H1 (cell line): ENCODE measurements at regions not wholly inside any gene's neighbourhood (a gene's known extent, or its start where the extent isn't known, plus 50 kb on each side); places are given as distances from the start of the nearest gene placed in this dataset.

ENCODE experiments used
- CTCF ChIA-PET: fragments of 300-600 bp; sonication (Branson Sonifier 250); formaldehyde crosslinking; loops from one replicate; lab custom pipeline; 2021; ENCODE audit not compliant: partially characterized antibody; lab: Charles Lee
- POLR2A ChIA-PET: fragments of 300-600 bp; sonication (Branson Sonifier 250); formaldehyde crosslinking; loops from one replicate; lab custom pipeline; 2021; ENCODE audit warnings: inconsistent platforms; ENCODE audit not compliant: partially characterized antibody; lab: Charles Lee
- DNase-seq, 2 experiments: peaks; one replicate each; pipeline versions ENCODE4 v3.0.0 to v3.0.0-alpha.2; 2010 to 2022; ENCODE audit warnings: low spot score in 2 of 2, low read depth in 1 of 2, mixed read lengths in 1 of 2
- FAIRE-seq: peaks from 2 replicates; lab custom pipeline; 2011; peaks lifted over from hg19 to GRCh38; lab: Jason Lieb, UNC
- H2AFZ ChIP-seq: 2 replicates; pipeline ENCODE4 v1.8.1; 2012; ENCODE audit warnings: low read length, inconsistent platforms
- H2AK5ac ChIP-seq: 2 replicates; pipeline ENCODE4 v1.6.1; 2013; ENCODE audit warnings: low read depth, low read length
- H2BK120ac ChIP-seq: replicated peaks from 2 replicates; pipeline ENCODE3; 2013; ENCODE audit warnings: low read depth, low read length, inconsistent platforms
- H2BK12ac ChIP-seq: 2 replicates; pipeline ENCODE4 v1.6.1; 2013; ENCODE audit warnings: low read depth, low read length
- H2BK15ac ChIP-seq: 2 replicates; pipeline ENCODE4 v1.6.1; 2013; ENCODE audit warnings: low read length
- H2BK20ac ChIP-seq: 2 replicates; pipeline ENCODE4 v1.6.1; 2013; ENCODE audit warnings: low read length
- H2BK5ac ChIP-seq: 2 replicates; pipeline ENCODE4 v1.6.1; 2013; ENCODE audit warnings: low read depth, low read length
- H3K14ac ChIP-seq: 2 replicates; pipeline ENCODE4 v1.6.1; 2013; ENCODE audit warnings: inconsistent platforms; ENCODE audit not compliant: insufficient read length
- H3K18ac ChIP-seq: 2 replicates; pipeline ENCODE4 v1.6.1; 2013; ENCODE audit warnings: low read length; ENCODE audit errors: extremely low read depth
- H3K23ac ChIP-seq: 2 replicates; pipeline ENCODE4 v1.6.1; 2013; ENCODE audit warnings: inconsistent platforms; ENCODE audit not compliant: insufficient read length
- H3K23me2 ChIP-seq: 2 replicates; pipeline ENCODE4 v1.6.1; 2013; ENCODE audit warnings: low read depth, low read length
- H3K27ac ChIP-seq: 2 replicates; pipeline ENCODE4 v1.6.1; 2011; ENCODE audit warnings: low read depth, low read length, inconsistent platforms
- H3K27me3 ChIP-seq, 4 experiments: replicated peaks in 1 of 4; 1 replicate in 1 of 4; 2 replicates in 3 of 4; pipeline versions ENCODE4 v1.6.1 to v1.8.1; 2011 to 2013; ENCODE audit warnings: low read length in 3 of 4, mild to moderate bottlenecking in 3 of 4, inconsistent platforms in 2 of 4, mixed read lengths in 2 of 4, moderate library complexity in 1 of 4; ENCODE audit not compliant: control insufficient read depth in 3 of 4, insufficient read depth in 3 of 4; ENCODE audit errors: extremely low read depth in 1 of 4
- H3K36me3 ChIP-seq, 4 experiments: 2 replicates each; pipeline versions ENCODE4 v1.6.1 to v1.8.1; 2011 to 2013; ENCODE audit warnings: mild to moderate bottlenecking in 4 of 4, low read length in 3 of 4, moderate library complexity in 2 of 4, control low read depth in 1 of 4, inconsistent platforms in 1 of 4; ENCODE audit not compliant: insufficient read depth in 4 of 4, control insufficient read depth in 2 of 4
- H3K4ac ChIP-seq: replicated peaks from 2 replicates; pipeline ENCODE3; 2013; ENCODE audit warnings: low read length, low read depth, mixed read lengths, inconsistent platforms; ENCODE audit not compliant: insufficient read length
- H3K4me1 ChIP-seq, 4 experiments: replicated peaks in 1 of 4; 1 replicate in 1 of 4; 2 replicates in 3 of 4; pipeline versions ENCODE4 v1.6.1 to v1.8.1; 2011 to 2013; ENCODE audit warnings: low read length in 3 of 4, inconsistent platforms in 2 of 4, mixed read lengths in 1 of 4; ENCODE audit not compliant: insufficient read depth in 4 of 4, control insufficient read depth in 3 of 4
- H3K4me2 ChIP-seq, 2 experiments: 2 replicates each; pipeline versions ENCODE4 v1.6.1 to v1.8.1; 2011 to 2013; ENCODE audit warnings: low read depth in 2 of 2, low read length in 2 of 2, control low read depth in 1 of 2, inconsistent platforms in 1 of 2, mild to moderate bottlenecking in 1 of 2; ENCODE audit not compliant: insufficient read depth in 1 of 2
- H3K4me3 ChIP-seq, 4 experiments: fragments of 200-600, 300-600 bp in 1 of 4; sonication (generic), shearing (Covaris generic), sonication (Bioruptor Twin) in 1 of 4; 2 replicates each; pipeline versions ENCODE4 v1.5.1 to v1.8.1; 2011 to 2016; ENCODE audit warnings: low read length in 4 of 4, low read depth in 3 of 4, control low read depth in 2 of 4, inconsistent platforms in 2 of 4, mild to moderate bottlenecking in 2 of 4, mixed read lengths in 1 of 4, moderate library complexity in 1 of 4; ENCODE audit not compliant: insufficient read depth in 2 of 4; ENCODE audit errors: extremely low read depth in 1 of 4
- H3K56ac ChIP-seq: replicated peaks from 2 replicates; pipeline ENCODE3; 2013; ENCODE audit warnings: low read depth, mild to moderate bottlenecking, mixed read lengths, low read length, inconsistent platforms; ENCODE audit not compliant: insufficient read length
- H3K79me1 ChIP-seq: 2 replicates; pipeline ENCODE4 v1.6.1; 2013; ENCODE audit warnings: low read depth, low read length, control low read depth
- H3K79me2 ChIP-seq, 2 experiments: 2 replicates each; pipeline versions ENCODE4 v1.6.1 to v1.8.1; 2012 to 2013; ENCODE audit warnings: low read length in 2 of 2, mild to moderate bottlenecking in 2 of 2, inconsistent platforms in 1 of 2; ENCODE audit not compliant: insufficient read depth in 2 of 2, control insufficient read depth in 1 of 2
- H3K9ac ChIP-seq, 4 experiments: replicated peaks in 1 of 4; 1 replicate in 1 of 4; 2 replicates in 3 of 4; pipeline versions ENCODE4 v1.6.1 to v1.8.1; 2011 to 2013; ENCODE audit warnings: low read depth in 3 of 4, low read length in 3 of 4, control low read depth in 2 of 4, mild to moderate bottlenecking in 2 of 4, moderate library complexity in 2 of 4, inconsistent platforms in 1 of 4; ENCODE audit errors: extremely low read depth in 1 of 4
- H3K9me3 ChIP-seq, 2 experiments: 2 replicates each; pipeline versions ENCODE4 v1.6.1 to v1.8.1; 2012 to 2013; ENCODE audit warnings: mild to moderate bottlenecking in 2 of 2, moderate library complexity in 2 of 2, control low read depth in 1 of 2, inconsistent platforms in 1 of 2, low read depth in 1 of 2, low read length in 1 of 2, mixed read lengths in 1 of 2; ENCODE audit not compliant: insufficient read depth in 2 of 2
- H4K20me1 ChIP-seq, 2 experiments: replicated peaks in 1 of 2; 2 replicates each; pipeline versions ENCODE3 to v1.8.1; 2011 to 2013; ENCODE audit warnings: inconsistent platforms in 2 of 2, low read length in 2 of 2, mild to moderate bottlenecking in 1 of 2; ENCODE audit not compliant: insufficient read depth in 2 of 2, control insufficient read depth in 1 of 2
- H4K5ac ChIP-seq: 2 replicates; pipeline ENCODE4 v1.6.1; 2013; ENCODE audit warnings: low read length, low read depth, mixed read lengths, inconsistent platforms; ENCODE audit not compliant: insufficient read length
- H4K8ac ChIP-seq: 2 replicates; pipeline ENCODE4 v1.8.0; 2013; ENCODE audit warnings: mild to moderate bottlenecking, moderate library complexity, low read length, inconsistent platforms; ENCODE audit not compliant: insufficient read depth; ENCODE audit errors: extremely low read depth
- H4K91ac ChIP-seq: replicated peaks from 2 replicates; pipeline ENCODE3; 2013; ENCODE audit warnings: low read length, mixed read lengths, inconsistent platforms; ENCODE audit not compliant: insufficient read length
- CBX8 ChIP-seq: fragments of 300-800, 300-1000 bp; sonication (generic); IDR thresholded peaks from 2 replicates; pipeline ENCODE4 v1.7.1; 2016; ENCODE audit warnings: low read depth, low read length, borderline replicate concordance
- CHD1 ChIP-seq: IDR thresholded peaks from 2 replicates; pipeline ENCODE4 v1.6.1; 2012; ENCODE audit warnings: low read depth, low read length, improper control_type of control experiment
- HDAC6 ChIP-seq: IDR thresholded peaks from one replicate; pipeline ENCODE4 v1.7.1; 2012; ENCODE audit warnings: low read depth, mild to moderate bottlenecking, inconsistent platforms, low read length, moderate library complexity
- NANOG ChIP-seq: IDR thresholded peaks from 2 replicates; pipeline ENCODE4 v1.6.1; 2011; ENCODE audit warnings: low read length, low read depth, mild to moderate bottlenecking, inconsistent platforms; ENCODE audit not compliant: insufficient read depth, poor library complexity, severe bottlenecking
- RNF2 ChIP-seq: fragments of 200-900, 300-1000 bp; sonication (generic); IDR thresholded peaks from 2 replicates; pipeline ENCODE4 v1.7.1; 2016; ENCODE audit warnings: borderline replicate concordance, low read depth, mild to moderate bottlenecking, antibody characterized with exemption, low read length; ENCODE audit not compliant: poor library complexity, severe bottlenecking; ENCODE audit errors: missing control alignments
- SAP30 ChIP-seq: fragments of 300-600 bp; sonication (generic); IDR thresholded peaks from 2 replicates; pipeline ENCODE4 v1.7.1; 2012; ENCODE audit warnings: low read length, moderate library complexity, mild to moderate bottlenecking, inconsistent platforms; ENCODE audit not compliant: insufficient read depth, insufficient replicate concordance
- WGBS, 2 experiments: shearing (Covaris generic) in 1 of 2; methylation state at CpG; one replicate each; pipeline versions ENCODE4 v1.1.6 to v1.1.7; 2013 to 2015; ENCODE audit warnings: low lambda C conversion rate in 2 of 2, mixed read lengths in 2 of 2, inconsistent platforms in 1 of 2, low coverage in 1 of 2, missing lambda C conversion rate in 1 of 2; ENCODE audit not compliant: insufficient replicate concordance in 2 of 2, insufficient coverage in 1 of 2, insufficient read length in 1 of 2; ENCODE audit errors: extremely low coverage in 1 of 2, missing lambda C conversion rate in 1 of 2; 5-methylcytosine and 5-hydroxymethylcytosine counted together

- WGBS, 2 experiments: 72% methylated on average over 1 of the region's 1 CpG; no CpG with 5 or more reads in 1 of the 2 experiments
- no peak overlapping the region for H2BK12ac ChIP-seq
- H4K20me1 ChIP-seq: no peaks in the 10 kb centered on the region
- no peaks in the 10 kb centered on the region for H3K36me3 ChIP-seq
- no peaks in the 10 kb centered on the region for H3K23me2 ChIP-seq
- no peak overlapping the region for H2AK5ac ChIP-seq
- no peaks in the 10 kb centered on the region for H3K79me1 ChIP-seq
- H3K14ac ChIP-seq: no peak overlapping the region
- H4K8ac ChIP-seq: no peak overlapping the region
- no peak overlapping the region for H2BK15ac ChIP-seq
- ChIA-PET POLR2A (no interaction called here), CTCF (no interaction called here)
- no peaks in the 10 kb centered on the region for H3K27me3 ChIP-seq
- H3K79me2 ChIP-seq: no peaks in the 10 kb centered on the region
- H2BK5ac ChIP-seq: no peak overlapping the region
- no peak overlapping the region for H4K91ac ChIP-seq
- H3K4me1 ChIP-seq: peaks cover 0 to 3% (median 0%) of the 10 kb centered on the region in 4 experiments; a peak in 2 of 7 replicates
- DNase-seq (no peak), FAIRE-seq (no peak)
- H3K4me2 ChIP-seq: no peak overlapping the region
- H2AFZ ChIP-seq: no peak overlapping the region
- H3K18ac ChIP-seq: no peak overlapping the region
- H4K5ac ChIP-seq: no peak overlapping the region
- H3K27ac ChIP-seq: no peak overlapping the region
- no peak overlapping the region for H2BK20ac ChIP-seq
- 0 out of 4 replicates have a peak, but pooled peaks cover 0 to 3% of the 10 kb centered on the region in 2 experiments for H3K9me3 ChIP-seq
- no peak overlapping the region for H3K4me3 ChIP-seq
- H3K9ac ChIP-seq: no peak overlapping the region
- no peak overlapping the region for H3K4ac ChIP-seq
- H3K23ac ChIP-seq: no peak overlapping the region
- no peak overlapping the region for H3K56ac ChIP-seq
- no peak overlapping the region for H2BK120ac ChIP-seq
- TF ChIP-seq CHD1: no peak
- no peak for TF ChIP-seq NANOG
- no peak for TF ChIP-seq CBX8
- no peak for TF ChIP-seq SAP30
- TF ChIP-seq HDAC6: no peak
- no peak for TF ChIP-seq RNF2
Observed at GRCh38 chr4:18931643-18932377, 910.3 kb upstream of the LCORL start.
